GM18873 (cell line): ENCODE measurements at regions not wholly inside any gene's neighbourhood (a gene's known extent, or its start where the extent isn't known, plus 50 kb on each side); places are given as distances from the start of the nearest gene placed in this dataset.
"Not testable (repeated sequence)": the region's sequence is repeated elsewhere in the genome, so short reads cannot be mapped to it uniquely, and the experiment has no call there.

Experiments used
- ATAC-seq: cut with Tn5 transposase; IDR thresholded peaks from one replicate; pipeline ENCODE4 v1.9.1; 2021; ENCODE audit warnings: mild to moderate bottlenecking, moderate library complexity, moderate number of reproducible peaks; ENCODE audit not compliant: unreplicated experiment, low FRiP score

DNA sequence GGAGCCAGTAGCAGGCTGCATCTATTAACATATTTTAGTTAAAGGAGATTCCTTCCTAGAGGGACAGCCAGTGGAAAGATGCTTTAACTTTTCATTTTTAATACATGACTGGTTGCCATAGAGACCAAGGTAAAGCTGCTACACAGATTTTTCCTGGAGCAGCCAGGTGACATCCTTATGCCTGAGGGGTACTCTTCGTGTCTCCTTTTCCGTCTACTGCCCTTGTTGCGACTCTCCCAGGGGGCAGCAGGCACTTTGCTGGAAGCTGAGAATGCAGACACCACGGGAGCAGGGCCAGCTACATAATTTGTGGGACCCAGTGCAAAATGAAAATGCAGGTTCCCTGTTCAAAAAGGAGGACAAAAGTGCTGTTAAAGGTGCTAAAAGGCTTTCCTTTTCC, 340.4 kb downstream of the CEP170 start:
- not testable (repeated sequence) for ATAC-seq

DNA sequence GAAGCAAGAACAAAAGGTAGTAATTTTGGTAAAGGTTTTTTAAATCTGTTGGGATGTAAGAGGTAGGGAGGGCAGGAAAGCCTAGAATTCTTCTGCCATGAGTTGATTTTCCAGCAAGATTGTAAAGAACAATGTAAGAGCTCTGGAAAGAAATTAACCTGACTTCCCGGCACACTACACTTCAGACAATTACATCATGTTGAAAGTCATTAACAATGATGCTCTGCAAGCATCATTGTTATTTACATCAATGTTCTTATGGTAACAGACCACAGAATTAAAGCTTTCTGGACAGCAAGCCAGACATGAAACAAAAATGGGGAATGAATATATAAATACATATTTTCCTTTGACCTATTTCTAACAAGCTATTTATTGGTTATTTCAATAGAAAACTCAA, 342.2 kb downstream of the CEP170 start:
- ATAC-seq, result not testable (repeated sequence)

DNA sequence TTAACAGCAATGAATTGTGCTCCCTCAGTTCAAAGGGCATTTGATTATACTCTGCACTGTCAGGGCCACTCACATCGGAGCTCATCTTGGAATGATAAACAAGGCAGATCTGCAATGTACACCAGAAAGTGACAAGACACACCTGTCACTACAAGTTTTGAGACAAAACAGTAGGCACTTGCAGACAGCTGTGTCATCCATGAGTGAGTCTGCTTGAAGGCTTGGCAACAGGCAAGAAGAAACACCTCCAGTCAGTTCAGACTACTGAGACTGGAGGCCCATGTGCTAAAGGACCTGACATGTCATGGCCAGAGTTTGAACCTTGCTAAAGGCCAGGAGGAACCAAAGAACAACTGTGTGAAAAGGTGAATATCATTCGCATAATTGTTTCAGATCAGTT, 354.5 kb downstream of the CEP170 start:
- not testable (repeated sequence) for ATAC-seq

DNA sequence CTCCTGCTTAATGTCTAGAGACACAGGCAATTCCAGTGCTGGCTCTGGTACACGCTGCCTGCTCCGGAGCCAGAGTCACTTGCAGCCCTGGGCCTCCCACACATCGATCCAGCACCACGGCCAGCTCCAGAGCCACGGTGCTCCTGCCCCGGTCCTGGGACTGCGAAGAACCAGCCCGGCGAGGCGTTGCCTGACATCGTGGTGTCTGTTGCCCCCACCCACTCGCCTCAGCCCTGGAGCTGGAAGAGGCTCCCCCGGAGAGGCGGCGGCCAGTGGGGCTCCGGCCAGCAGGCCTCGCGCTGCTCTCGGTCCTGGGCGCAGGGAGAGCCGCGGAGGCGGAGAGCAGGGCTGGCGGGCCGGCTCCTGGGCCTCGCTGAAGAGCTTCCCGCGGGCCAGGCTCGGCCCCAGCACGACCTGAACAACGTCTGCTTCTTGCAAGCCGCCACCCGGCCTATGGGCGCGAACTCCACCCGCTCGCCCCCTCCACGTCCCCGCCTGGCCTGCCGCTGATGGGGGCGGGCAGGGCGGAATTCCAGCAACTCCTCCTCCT, 364.8 kb downstream of the CEP170 start:
- ATAC-seq, result no peak

DNA sequence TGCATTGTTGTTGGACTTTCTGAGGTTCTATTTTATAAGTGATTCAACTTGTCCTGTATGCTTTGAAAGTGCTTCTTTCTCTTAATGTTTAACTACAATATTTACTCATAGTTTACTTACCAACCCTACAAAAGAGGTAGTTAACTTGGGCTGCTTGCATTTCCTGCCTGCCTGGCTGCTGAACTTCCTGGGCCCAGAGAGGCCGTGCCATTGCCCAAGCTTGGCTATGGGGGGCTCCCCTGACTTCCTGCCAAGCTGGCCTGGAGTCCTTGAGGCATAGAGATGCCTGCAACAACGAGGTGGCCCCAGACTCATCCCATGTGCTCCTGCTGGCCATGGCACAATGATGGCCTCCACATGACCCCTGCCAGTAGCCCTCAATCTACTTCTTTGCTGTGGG, 361.6 kb upstream of the PLD5 start:
- peak; percentile 92 for ATAC-seq

DNA sequence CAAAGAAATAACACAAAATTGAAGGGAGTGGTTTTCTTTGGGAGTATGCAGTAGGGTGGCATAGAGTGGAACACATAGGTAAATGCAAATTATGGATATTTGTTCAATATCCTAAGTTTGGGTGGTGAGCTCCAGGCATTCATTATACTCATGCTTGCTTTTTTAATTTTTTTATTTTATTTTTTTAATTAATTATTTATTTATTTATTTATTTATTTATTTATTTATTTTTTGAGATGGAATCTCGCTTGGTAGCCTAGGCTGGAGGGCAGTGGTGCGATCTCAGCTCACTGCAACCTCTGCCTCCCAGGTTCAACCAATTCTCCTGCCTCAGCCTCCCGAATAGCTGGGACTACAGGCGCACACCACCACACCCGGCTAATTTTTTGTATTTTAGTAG, 355.5 kb upstream of the PLD5 start:
- not testable (repeated sequence) for ATAC-seq

DNA sequence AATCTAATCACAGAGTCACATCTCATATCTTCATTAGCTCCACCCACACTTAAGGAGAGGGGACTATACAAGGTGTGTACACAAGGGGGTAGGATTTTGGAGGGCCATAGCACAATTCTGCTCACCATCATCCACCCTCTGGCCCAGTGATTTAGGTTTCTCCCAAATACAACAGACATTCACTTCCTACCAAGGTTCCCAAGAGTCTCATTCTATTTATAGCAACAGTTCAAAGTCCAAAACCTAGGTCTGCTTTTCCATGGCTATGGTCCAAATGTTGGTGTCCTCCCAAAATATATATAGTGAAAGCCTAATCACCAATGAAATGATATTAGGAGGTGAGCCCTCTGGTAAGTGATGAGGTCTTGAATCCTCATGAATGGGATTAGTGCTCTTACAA, 353.2 kb upstream of the PLD5 start:
- no peak for ATAC-seq

DNA sequence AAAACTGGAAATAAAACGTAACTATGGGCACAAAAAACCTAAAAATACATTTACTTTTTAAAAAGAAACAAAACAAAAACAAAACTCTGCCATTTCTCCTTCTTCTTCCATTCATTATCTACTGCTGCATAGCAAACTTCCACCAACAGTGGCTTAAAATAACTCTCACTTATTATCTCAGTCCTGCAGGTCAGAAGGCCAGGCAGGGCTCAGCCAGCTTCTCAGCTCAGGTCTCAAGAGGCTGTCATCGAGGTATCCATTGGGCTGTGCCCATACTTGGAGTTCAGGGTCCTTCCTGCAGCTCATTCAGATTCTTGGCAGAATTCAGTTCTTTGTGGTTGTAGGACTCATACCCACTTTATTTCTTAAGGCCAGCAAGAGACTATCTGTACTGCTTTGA, 352.7 kb upstream of the PLD5 start:
- no peak for ATAC-seq

DNA sequence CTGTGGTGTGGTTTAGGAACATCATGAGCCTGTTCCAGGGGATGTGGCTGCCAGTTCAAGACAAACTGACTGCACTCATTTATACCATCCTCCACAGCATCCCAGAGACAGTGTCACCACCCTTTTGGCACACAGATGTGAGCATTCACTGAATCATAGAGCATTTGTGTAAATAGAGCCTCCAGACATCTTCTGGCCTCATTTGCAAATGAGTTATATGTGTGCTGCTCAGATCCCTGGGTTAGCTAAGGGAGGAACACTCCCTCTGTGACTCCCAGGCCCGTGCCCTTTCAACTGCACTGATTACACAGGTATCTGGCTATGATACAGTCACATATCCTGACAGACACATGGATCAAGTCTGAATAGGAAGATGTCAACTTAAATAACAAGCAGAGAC, 351.5 kb upstream of the PLD5 start:
- no peak for ATAC-seq

DNA sequence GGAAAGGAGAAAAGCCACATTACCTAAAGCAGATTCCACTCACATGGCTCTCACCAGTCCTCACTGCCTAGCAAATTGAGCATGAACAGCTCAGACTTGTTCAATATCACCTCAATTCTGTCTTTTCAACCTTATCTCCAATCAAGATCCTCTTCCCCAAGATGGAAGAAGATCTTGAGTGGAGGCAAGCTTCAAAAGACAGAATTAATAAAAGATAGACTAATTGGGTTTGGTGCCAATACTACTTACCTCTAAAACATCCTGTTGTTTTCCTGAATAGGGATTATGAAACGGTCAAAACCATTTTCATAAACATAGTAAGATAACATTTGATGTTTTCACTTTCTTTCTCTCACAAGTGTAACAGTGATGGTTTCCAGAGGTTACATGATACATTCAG, 349.2 kb upstream of the PLD5 start:
- no peak for ATAC-seq

DNA sequence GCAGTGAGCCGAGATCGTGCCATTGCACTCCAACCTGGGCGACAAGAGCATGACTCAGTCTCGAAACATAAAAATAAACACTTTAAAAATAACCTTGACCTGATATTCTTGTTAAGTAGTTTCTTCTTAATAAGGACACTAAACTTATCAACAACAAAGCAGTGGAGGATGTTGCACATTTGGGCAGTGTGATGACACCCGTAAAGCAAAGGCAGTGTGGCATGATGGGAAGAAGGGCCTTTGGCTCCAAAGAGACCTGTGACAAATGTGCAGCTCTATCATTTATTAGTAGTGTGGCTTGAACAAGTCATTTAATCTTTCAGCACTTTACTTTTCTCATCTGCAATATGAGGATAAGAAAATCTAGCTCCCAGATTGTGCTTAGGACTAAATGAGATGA, 348.0 kb upstream of the PLD5 start:
- no peak for ATAC-seq

DNA sequence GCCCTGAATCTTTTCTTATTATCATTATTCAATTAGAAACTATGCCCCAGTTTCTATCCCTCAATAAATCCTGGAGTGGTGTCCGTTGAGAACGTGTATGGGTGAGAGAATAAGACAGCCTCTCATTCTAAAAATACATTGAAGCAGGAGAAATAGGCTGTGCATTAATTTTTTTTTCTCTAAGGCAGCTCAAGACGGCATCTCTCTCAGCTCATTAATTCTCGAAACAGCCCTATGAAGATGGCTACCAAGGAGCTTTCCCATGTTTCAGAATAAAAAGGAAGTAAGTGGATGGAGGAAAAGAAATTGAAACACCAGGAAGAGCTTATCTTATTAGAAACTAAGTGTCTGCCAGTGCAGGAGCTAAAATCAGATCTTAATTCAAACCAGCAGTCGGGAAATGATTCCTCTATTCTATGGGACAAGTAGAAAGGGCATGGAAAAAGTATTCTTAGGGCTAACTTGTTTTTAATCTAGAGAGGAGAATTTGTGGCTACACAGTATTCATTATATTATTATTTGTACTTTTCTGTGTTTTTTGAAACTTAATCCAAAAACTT, 347.1 kb upstream of the PLD5 start:
- ATAC-seq, result no peak

DNA sequence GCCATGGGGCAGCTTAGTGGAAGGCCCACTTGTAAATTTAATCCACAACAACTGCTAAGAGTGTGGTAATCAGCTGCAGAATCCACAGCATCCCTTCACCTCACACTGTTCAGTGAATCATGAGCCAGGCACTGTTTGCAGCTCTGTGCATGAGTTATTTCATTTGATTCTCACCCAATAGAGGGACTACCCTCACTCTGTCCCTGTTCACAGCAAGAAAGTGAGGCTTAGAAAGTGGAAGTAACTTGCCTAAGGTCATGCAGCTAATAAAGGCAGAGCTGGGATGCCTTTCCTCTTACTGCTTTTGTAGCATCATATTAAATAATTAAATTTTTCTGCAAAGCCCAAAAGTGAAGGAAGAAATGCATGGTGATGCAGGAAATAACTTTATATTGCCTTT, 346.5 kb upstream of the PLD5 start:
- no peak for ATAC-seq

DNA sequence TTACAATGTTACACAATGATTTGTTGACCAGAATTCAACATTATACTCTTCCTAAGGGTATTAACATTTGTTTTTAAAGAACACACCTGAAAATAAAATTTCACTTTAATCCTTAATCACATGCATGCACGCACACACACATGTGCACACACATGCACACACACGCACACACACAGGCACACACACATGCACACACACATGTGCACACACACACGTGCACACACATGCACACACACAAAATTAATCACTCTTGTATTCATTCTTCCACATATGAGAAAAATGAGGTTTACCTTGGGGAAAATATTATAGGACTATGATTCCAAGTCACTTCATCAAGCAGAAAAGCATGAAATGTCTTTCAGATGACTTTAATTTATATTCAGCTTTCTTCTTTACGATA, 331.8 kb upstream of the PLD5 start:
- no peak for ATAC-seq

DNA sequence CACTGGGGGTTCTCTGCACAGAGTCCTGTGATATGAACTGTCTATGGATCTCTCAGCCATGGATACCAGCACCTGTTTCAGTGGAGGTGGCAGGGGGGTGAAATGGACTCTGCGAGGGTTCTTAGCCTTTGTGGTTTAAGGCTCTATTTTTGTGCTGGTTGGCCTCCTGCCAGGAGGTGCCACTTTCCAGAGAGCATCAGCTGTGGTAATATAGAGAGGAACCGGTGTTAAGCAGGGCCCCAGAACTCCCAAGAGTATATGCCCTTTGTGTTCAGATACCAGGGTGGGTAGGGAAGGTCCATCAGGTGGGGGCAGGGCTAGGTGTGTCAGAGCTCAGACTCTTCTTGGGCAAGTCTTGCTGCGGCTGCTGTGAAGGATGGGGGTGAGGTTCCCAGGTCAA, 330.0 kb upstream of the PLD5 start:
- no peak for ATAC-seq

DNA sequence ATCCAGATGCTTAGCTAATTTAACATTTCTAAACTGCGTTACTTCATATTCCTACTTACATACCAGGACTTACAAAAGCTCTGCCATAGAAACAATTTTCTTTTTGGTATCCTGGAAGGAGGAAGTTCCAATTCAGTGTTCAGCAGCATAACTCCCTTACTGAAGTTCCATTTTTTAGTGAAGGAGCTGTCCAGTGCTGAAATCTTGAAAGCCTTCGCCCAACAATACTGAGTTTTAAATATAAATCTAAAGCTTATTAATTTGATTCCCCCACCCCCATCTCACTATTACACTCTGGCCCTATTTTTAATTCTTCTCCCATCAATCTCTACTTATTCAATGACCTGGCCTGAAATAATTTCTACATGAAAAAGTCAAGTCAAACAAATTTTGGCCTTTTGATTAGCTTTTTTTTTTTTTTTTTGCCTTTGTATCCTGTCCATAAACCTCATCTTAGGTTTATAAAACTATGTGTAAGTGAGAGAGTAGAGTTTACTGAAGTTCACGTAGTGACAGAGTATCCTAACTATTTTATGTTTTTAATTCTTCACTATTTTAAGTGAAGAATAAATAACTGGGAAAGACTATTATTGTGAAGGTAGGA, 323.0 kb upstream of the PLD5 start:
- ATAC-seq, result no peak

DNA sequence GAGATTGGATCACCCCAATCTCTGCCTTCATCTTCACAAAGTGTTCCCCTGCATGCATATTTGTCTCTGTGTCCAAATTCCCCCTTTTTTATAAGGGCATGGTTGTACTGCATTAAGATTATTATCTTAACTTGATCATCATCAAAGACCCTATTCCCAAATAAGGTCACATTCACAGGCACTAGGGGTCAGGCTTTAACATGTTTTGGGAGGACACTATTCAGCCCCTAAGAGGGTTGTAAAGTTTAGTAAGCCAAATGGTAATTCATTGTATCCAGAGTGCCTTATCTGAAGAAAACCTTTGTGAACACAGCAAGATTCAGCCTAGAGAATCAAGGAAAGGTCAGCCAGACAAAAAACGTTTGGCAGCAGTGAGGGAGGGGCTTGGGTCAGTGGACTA, 317.6 kb upstream of the PLD5 start:
- ATAC-seq, result no peak

DNA sequence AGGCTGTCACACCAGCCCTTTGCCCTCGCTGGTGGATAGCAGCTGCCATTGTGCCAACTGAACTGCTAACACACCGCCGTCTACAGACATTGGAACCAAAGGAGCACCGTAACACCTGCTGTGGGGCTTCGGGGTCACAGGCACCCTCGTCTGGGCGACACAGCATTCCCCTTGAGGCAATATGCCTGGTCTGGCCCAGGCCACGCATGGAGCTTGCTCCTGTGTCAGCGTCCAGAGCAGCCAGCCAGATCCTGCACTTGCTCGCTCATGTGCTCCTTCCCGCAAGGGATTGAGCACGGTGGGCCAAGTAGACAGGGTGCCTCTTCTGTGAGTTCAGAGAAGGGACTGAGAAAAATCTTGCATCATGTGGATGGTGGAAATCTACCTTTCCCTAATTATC, 314.6 kb upstream of the PLD5 start:
- no peak for ATAC-seq

DNA sequence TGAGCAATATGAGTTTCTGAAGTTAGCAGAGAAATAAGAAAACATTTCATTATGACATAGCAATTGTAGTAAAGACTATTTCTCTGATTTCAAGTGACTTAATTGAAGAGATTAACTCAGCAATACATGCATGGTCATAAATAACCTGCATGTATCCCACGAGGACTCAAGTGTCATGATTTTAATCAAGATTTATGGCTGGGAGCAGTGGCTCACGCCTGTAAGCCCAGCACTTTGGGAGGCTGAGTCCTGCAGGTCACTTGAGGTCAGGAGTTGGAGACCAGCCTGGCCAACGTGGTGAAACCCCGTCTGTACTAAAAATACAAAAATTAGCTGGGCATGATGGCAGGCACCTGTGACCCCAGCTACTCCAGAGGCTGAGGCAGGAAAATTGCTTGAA, 311.9 kb upstream of the PLD5 start:
- no peak for ATAC-seq

DNA sequence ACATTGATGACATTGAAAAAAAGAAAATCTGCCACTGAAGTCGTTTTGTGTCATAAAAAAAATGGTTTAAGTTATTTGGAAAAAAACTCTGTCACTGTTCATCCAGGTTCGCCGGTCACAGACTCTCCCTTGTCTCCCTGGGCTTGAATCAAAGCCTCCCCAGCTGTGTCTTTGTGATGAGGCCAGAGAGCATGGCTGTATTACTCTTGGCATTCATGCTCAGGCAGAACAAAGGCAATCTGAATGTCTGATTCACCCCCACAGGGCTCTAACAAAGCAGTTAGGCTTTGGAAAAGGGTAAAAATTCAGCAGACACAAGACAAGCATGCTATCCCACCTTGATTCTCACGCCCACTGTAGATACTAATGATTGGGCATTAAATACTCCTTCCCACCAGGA, 304.3 kb upstream of the PLD5 start:
- ATAC-seq, result no peak

DNA sequence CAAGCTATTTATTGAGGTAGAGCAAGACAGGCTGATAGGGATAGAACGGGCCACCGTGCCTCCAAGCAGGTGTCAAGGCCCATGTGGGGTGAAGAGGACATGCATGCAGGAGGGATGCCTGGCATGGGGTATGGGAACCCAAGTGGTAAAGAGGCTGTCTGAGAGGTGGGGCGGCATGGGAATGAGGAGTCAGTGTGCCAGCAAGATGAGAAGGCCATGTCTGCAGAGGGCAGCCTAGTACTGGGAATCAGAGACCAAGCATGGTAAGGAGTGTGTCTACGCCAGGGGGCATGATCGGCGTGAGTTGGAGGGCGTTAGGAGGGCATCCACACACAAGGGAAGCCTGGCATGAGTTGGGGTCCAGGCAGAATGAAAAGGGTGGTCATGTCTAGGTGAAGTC, 303.7 kb upstream of the PLD5 start:
- ATAC-seq, result no peak

DNA sequence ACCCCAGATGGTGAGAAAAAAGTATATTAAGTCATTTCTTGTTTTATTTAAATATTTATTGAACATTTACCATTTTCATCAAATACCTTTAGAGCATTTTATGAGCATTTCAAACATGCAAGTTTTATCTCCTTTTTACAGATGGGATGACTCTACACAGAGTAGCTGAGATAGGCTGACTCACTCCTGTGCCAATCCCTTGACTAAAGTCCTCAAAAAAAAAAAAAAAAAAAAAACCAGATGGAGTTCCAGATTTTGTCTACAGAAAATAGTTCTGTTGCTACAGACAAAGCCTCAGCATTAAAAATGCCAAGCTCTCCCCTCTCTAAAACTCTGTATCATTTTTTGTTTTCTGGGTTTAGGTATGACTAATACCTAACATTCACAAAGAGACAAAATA, 303.0 kb upstream of the PLD5 start:
- ATAC-seq, result no peak
